C4-2B (cell line): ENCODE measurements at regions not wholly inside any gene's neighbourhood (a gene's known extent, or its start where the extent isn't known, plus 50 kb on each side); places are given as distances from the start of the nearest gene placed in this dataset.

Source experiments
- H3K27ac ChIP-seq: fragments of 450-650 bp; 2 replicates; pipeline ENCODE4 v1.5.1; 2017
- ZFX ChIP-seq: fragments of 450-650 bp; IDR thresholded peaks from 2 replicates; pipeline ENCODE4 v1.6.1; 2017
- TF ChIP-seq, protein P1 (sequence below): fragments of 450-650 bp; conservative IDR thresholded peaks from 2 replicates; pipeline ENCODE4 v1.5.1; 2017; ENCODE audit warnings: mild to moderate bottlenecking

- no peak overlapping the region for H3K27ac ChIP-seq
- no peak for TF ChIP-seq ZFX
- TF ChIP-seq, protein P1, sequence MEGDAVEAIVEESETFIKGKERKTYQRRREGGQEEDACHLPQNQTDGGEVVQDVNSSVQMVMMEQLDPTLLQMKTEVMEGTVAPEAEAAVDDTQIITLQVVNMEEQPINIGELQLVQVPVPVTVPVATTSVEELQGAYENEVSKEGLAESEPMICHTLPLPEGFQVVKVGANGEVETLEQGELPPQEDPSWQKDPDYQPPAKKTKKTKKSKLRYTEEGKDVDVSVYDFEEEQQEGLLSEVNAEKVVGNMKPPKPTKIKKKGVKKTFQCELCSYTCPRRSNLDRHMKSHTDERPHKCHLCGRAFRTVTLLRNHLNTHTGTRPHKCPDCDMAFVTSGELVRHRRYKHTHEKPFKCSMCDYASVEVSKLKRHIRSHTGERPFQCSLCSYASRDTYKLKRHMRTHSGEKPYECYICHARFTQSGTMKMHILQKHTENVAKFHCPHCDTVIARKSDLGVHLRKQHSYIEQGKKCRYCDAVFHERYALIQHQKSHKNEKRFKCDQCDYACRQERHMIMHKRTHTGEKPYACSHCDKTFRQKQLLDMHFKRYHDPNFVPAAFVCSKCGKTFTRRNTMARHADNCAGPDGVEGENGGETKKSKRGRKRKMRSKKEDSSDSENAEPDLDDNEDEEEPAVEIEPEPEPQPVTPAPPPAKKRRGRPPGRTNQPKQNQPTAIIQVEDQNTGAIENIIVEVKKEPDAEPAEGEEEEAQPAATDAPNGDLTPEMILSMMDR, result no peak
These were observed 1491.2 kb downstream of the STIM2 start for GRCh38 chr4:28351826-28352225.

DNA sequence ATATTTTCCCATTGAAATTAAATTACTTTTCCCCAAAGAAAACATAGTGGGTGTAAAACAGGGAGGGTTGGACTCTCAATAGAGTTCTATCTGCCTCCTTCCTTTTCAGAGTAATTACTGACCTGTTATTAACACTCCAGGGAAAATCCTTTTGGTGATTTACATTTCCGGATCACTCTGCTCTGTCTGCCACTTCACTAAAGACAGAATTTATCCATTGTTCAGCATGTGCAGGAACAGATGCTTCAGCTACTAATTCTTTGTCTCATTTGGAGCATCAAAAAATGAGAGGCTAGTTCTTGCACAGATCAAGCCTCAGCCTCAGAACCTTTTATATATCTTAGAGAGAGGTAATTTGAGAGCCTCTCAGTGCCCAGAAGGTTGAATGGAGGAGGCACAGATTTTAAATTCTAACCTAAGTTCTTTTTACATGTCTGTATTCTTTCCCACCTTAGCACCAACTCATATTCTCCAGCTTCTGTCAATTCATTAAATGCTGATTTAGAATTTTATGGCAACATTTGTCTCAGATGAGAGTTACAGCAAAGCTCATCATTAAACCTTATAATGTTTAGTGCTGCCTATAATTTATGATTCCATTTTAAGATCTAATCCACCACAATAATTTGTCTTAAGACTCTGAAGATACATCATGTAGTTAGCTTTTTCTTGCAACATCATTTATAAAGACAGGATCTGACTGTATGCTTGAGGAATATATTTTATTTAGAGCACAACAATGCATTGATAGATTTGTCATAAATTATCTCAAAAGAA, 1494.4 kb downstream of the STIM2 start:
- TF ChIP-seq ZFX, result no peak
- TF ChIP-seq, protein P1, result no peak

DNA sequence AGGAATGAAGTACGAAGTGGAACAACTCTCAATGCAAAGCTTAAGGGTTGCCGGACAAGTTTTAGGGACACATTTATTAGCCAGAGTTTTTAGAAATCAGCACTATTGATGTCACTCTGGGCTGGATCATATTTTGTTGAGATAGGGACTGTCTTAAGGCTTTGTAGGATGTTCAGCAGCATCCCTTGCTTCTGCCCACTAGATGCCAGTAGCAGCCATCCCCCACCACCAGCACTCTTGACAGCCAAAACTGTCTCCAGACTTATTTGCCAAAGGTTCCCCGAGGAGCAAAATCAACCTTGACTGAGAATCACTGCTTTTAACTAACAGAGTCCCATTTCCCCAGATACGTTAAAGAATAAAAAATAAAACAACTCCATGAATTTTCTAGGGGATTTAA, 1497.3 kb downstream of the STIM2 start:
- H3K27ac ChIP-seq, result no peak overlapping the region
- TF ChIP-seq, protein P1, result peak; percentile 27
- no peak for TF ChIP-seq ZFX

More for the DNA sequence above, 1494.4 kb downstream of the STIM2 start:
- no peak overlapping the region for H3K27ac ChIP-seq

DNA sequence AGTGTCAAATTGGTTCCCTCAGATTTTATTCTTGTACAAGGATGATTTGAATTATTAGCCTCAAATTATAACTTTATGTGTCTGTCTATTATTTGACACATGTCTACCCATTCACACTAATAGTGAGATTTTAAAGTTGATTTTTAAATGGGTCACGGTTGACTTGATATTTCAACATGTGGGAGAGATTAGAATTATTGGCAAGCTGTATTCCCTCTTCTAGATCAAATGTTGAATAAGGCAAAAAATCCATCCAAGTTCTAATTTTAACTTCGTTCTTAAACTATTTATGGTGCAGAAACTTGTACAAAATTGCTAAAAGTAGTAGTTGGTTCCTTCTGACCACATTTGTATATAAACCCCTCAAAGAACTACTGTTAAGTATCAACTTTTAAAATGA, 1498.0 kb downstream of the STIM2 start:
- H3K27ac ChIP-seq, result no peak overlapping the region
- TF ChIP-seq, protein P1, result no peak
- no peak for TF ChIP-seq ZFX

- no peak overlapping the region for H3K27ac ChIP-seq
- TF ChIP-seq, protein P1, result no peak
- TF ChIP-seq ZFX, result no peak
These were observed 1500.0 kb downstream of the STIM2 start for GRCh38 chr4:28360681-28361080.

GRCh38 chr4:28362169-28362568, 1501.5 kb downstream of the STIM2 start:
- no peak for TF ChIP-seq ZFX
- TF ChIP-seq, protein P1, result no peak
- H3K27ac ChIP-seq, result no peak overlapping the region

- TF ChIP-seq, protein P1, result no peak
- TF ChIP-seq ZFX, result no peak
- no peak overlapping the region for H3K27ac ChIP-seq
These were observed 1508.9 kb downstream of the STIM2 start for GRCh38 chr4:28369499-28369898.
